GM21526 (cell line): ENCODE measurements at regions not wholly inside any gene's neighbourhood (a gene's known extent, or its start where the extent isn't known, plus 50 kb on each side); places are given as distances from the start of the nearest gene placed in this dataset.

Experiments
- ATAC-seq: cut with Tn5 transposase; IDR thresholded peaks from one replicate; pipeline ENCODE4 v1.9.1; 2021; ENCODE audit warnings: moderate library complexity; ENCODE audit not compliant: unreplicated experiment, low FRiP score

GRCh38 chr5:96248131-96248530 is 184.9 kb downstream of the PCSK1 start:
- ATAC-seq = no peak

GRCh38 chr5:96247708-96248107 is 185.3 kb downstream of the PCSK1 start:
- ATAC-seq = no peak

GRCh38 chr5:96247097-96247701 is 185.8 kb downstream of the PCSK1 start:
- no peak for ATAC-seq

GRCh38 chr5:96245140-96246091 is 187.6 kb downstream of the PCSK1 start:
- no peak for ATAC-seq

GRCh38 chr5:96244696-96245095 is 188.4 kb downstream of the PCSK1 start:
- ATAC-seq = no peak

GRCh38 chr5:96243862-96244261 is 189.2 kb downstream of the PCSK1 start:
- ATAC-seq = no peak

- no peak for ATAC-seq
Observed at GRCh38 chr5:96243203-96243602, 189.8 kb downstream of the PCSK1 start.

- ATAC-seq = no peak
Observed at GRCh38 chr5:96242571-96242970, 190.5 kb downstream of the PCSK1 start.

GRCh38 chr5:96236831-96237230 is 196.2 kb downstream of the PCSK1 start:
- no peak for ATAC-seq

- ATAC-seq = no peak
Observed at GRCh38 chr5:96236051-96236450, 197.0 kb downstream of the PCSK1 start.

- no peak for ATAC-seq
Observed at GRCh38 chr5:96235008-96235910, 197.8 kb downstream of the PCSK1 start.

- ATAC-seq = no peak
Observed at GRCh38 chr5:96232602-96233001, 200.4 kb downstream of the PCSK1 start.

- ATAC-seq = no peak
Observed at GRCh38 chr5:96229188-96229587, 203.9 kb downstream of the PCSK1 start.

GRCh38 chr5:96228408-96228807 is 204.6 kb downstream of the PCSK1 start:
- no peak for ATAC-seq

- ATAC-seq = no peak
Observed at GRCh38 chr5:96227957-96228356, 205.1 kb downstream of the PCSK1 start.

GRCh38 chr5:96226941-96227552 is 206.0 kb downstream of the PCSK1 start:
- no peak for ATAC-seq

GRCh38 chr5:96222129-96222528 is 210.9 kb downstream of the PCSK1 start:
- no peak for ATAC-seq

- ATAC-seq = no peak
Observed at GRCh38 chr5:96220610-96221390, 212.2 kb downstream of the PCSK1 start.

- no peak for ATAC-seq
Observed at GRCh38 chr5:96219580-96220281, 213.3 kb downstream of the PCSK1 start.
